K562 (cell line): ENCODE measurements at regions not wholly inside any gene's neighbourhood (a gene's known extent, or its start where the extent isn't known, plus 50 kb on each side); places are given as distances from the start of the nearest gene placed in this dataset.

Source experiments
- C11orf30 ChIP-seq: fragments of 450-650 bp; IDR thresholded peaks from 2 replicates; pipeline ENCODE4 v1.6.1; 2016; ENCODE audit warnings: low read depth, mild to moderate bottlenecking
- CBX1 ChIP-seq: sonication (generic); IDR thresholded peaks from 2 replicates; pipeline ENCODE4 v1.6.1; 2016; ENCODE audit warnings: antibody characterized with exemption, low read depth, mild to moderate bottlenecking
- CGGBP1 ChIP-seq: fragments of 250-450 bp; sonication (Bioruptor Pico); IDR thresholded peaks from 2 replicates; pipeline ENCODE4 v1.9.0; 2021; ENCODE audit warnings: mild to moderate bottlenecking
- CHAMP1 ChIP-seq: fragments of 450-650 bp; IDR thresholded peaks from 2 replicates; pipeline ENCODE4 v1.6.1; 2016; ENCODE audit warnings: mild to moderate bottlenecking
- CHD4 ChIP-seq: fragments of 200-600 bp; sonication (generic); IDR thresholded peaks from 3 replicates; pipeline ENCODE4 v1.6.1; 2012; ENCODE audit warnings: low read depth, mild to moderate bottlenecking, mixed read lengths, low read length, inconsistent platforms; ENCODE audit not compliant: insufficient read depth, insufficient replicate concordance, poor library complexity, severe bottlenecking
- E2F1 ChIP-seq: sonication (generic); formaldehyde crosslinking; IDR thresholded peaks from 2 replicates; pipeline ENCODE4 v1.8.1; 2023; ENCODE audit warnings: mild to moderate bottlenecking, missing genetic modification reagents, moderate library complexity
- EHMT2 ChIP-seq: fragments of 450-650 bp; IDR thresholded peaks from 2 replicates; pipeline ENCODE4 v1.6.1; 2018; ENCODE audit warnings: antibody characterized with exemption
- HDGF ChIP-seq: fragments of 450-650 bp; IDR thresholded peaks from 2 replicates; pipeline ENCODE4 v1.6.1; 2016
- IFI16 ChIP-seq: fragments of 250-450 bp; sonication (Bioruptor Pico); IDR thresholded peaks from 2 replicates; pipeline ENCODE4 v2.1.2; 2022; ENCODE audit warnings: mild to moderate bottlenecking, inconsistent platforms
- KLF6 ChIP-seq: fragments of 250-450 bp; sonication (Bioruptor Pico); IDR thresholded peaks from 2 replicates; pipeline ENCODE4 v1.4.0; 2020; ENCODE audit warnings: mild to moderate bottlenecking, moderate library complexity, borderline replicate concordance
- MAFG ChIP-seq: fragments of 450-650 bp; conservative IDR thresholded peaks from 2 replicates; pipeline ENCODE4 v1.6.1; 2016; ENCODE audit warnings: missing genetic modification characterization, missing compliant biosample characterization
- MAFK ChIP-seq: IDR thresholded peaks from 2 replicates; pipeline ENCODE4 v1.6.1; 2011; ENCODE audit warnings: low read length, improper control_type of control experiment
- PTTG1 ChIP-seq: fragments of 450-650 bp; IDR thresholded peaks from 2 replicates; pipeline ENCODE4 v1.6.1; 2016; ENCODE audit warnings: low read depth, mild to moderate bottlenecking, missing genetic modification characterization, missing compliant biosample characterization
- STAT6 ChIP-seq: sonication (generic); formaldehyde crosslinking; IDR thresholded peaks from 2 replicates; pipeline ENCODE4 v1.8.1; 2023; ENCODE audit warnings: mild to moderate bottlenecking, missing genetic modification reagents
- ZBTB2 ChIP-seq: fragments of 450-650 bp; IDR thresholded peaks from 2 replicates; pipeline ENCODE4 v1.6.1; 2016; ENCODE audit warnings: antibody characterized with exemption
- ZFP91 ChIP-seq: sonication (generic); formaldehyde crosslinking; IDR thresholded peaks from 2 replicates; pipeline ENCODE4 v1.8.0; 2022; ENCODE audit warnings: mild to moderate bottlenecking, missing genetic modification reagents
- ZNF146 ChIP-seq: IDR thresholded peaks from one replicate; pipeline ENCODE4 v1.6.1; 2018; ENCODE audit warnings: missing compliant biosample characterization; ENCODE audit not compliant: unreplicated experiment
- ZNF695 ChIP-seq: fragments of 450-650 bp; formaldehyde crosslinking; IDR thresholded peaks from 2 replicates; pipeline ENCODE4 v1.4.0; 2020; ENCODE audit warnings: mild to moderate bottlenecking, moderate library complexity

- no peak for TF ChIP-seq ZFP91 (CRISPR knock-in tag)
- no peak for TF ChIP-seq E2F1 (CRISPR knock-in tag)
- no peak for TF ChIP-seq ZBTB2
- no peak for TF ChIP-seq KLF6 (CRISPR knock-in tag)
- TF ChIP-seq CGGBP1 (CRISPR knock-in tag), result no peak
- TF ChIP-seq CBX1, result no peak
- TF ChIP-seq C11orf30, result peak; percentile 56; the same call in 1 of the 2 replicates
- no peak for TF ChIP-seq CHAMP1
- TF ChIP-seq EHMT2, result no peak
- no peak for TF ChIP-seq CHD4
- no peak for TF ChIP-seq IFI16 (CRISPR knock-in tag)
- no peak for TF ChIP-seq HDGF
- TF ChIP-seq ZNF695 (CRISPR knock-in tag), result no peak
- TF ChIP-seq PTTG1 (tag), result no peak
- peak; percentile 46; the same call in 1 of the 2 replicates for TF ChIP-seq MAFG
- no peak for TF ChIP-seq ZNF146 (CRISPR knock-in tag)
- TF ChIP-seq STAT6 (CRISPR knock-in tag), result no peak
- peak; percentile 35; the same call in 1 of the 2 replicates for TF ChIP-seq MAFK
- TF ChIP-seq, all 486 proteins: peak for 5
Observed at GRCh38 chr4:57916479-57916878, 806.3 kb upstream of the IGFBP7 start (continued).
